Neural cell (in vitro differentiated cells): ENCODE measurements at regions not wholly inside any gene's neighbourhood (a gene's known extent, or its start where the extent isn't known, plus 50 kb on each side); places are given as distances from the start of the nearest gene placed in this dataset.

ENCODE experiments used
- H2AFZ ChIP-seq: fragments of 200-600, 300-800 bp; sonication (generic), shearing (Covaris generic); 2 replicates; pipeline ENCODE4 v1.6.0; 2014; ENCODE audit warnings: low read depth, mild to moderate bottlenecking, antibody characterized with exemption, low read length, moderate library complexity
- H3F3A ChIP-seq: fragments of 200-600 bp; shearing (Covaris generic); 2 replicates; pipeline ENCODE4 v1.6.1; 2016; ENCODE audit warnings: mild to moderate bottlenecking, moderate library complexity, mixed read lengths, antibody characterized with exemption, low read length; ENCODE audit not compliant: insufficient read depth, poor library complexity, severe bottlenecking
- H3K27ac ChIP-seq: fragments of 200-600, 300-800 bp; sonication (generic), shearing (Covaris generic); 2 replicates; pipeline ENCODE4 v1.5.1; 2014; ENCODE audit warnings: mild to moderate bottlenecking, low read length, moderate library complexity
- H3K27me3 ChIP-seq: fragments of 300-800, 200-600 bp; sonication (generic), shearing (Covaris generic); 2 replicates; pipeline ENCODE4 v1.6.0; 2014; ENCODE audit warnings: mild to moderate bottlenecking, low read depth, low read length, moderate library complexity; ENCODE audit not compliant: insufficient read depth
- H3K36me3 ChIP-seq: fragments of 300-800, 200-600 bp; sonication (generic), shearing (Covaris generic); 2 replicates; pipeline ENCODE4 v1.5.1; 2014; ENCODE audit warnings: mild to moderate bottlenecking, antibody characterized with exemption, low read length, moderate library complexity; ENCODE audit not compliant: insufficient read depth
- H3K4me2 ChIP-seq: fragments of 300-800, 200-600 bp; sonication (generic), shearing (Covaris generic); 2 replicates; pipeline ENCODE4 v1.6.0; 2014; ENCODE audit warnings: mild to moderate bottlenecking, low read length
- H3K4me3 ChIP-seq: fragments of 300-800, 200-600 bp; sonication (generic), shearing (Covaris generic); 2 replicates; pipeline ENCODE4 v1.5.1; 2014; ENCODE audit warnings: mild to moderate bottlenecking, low read length, moderate library complexity
- H3K79me2 ChIP-seq: fragments of 200-600 bp; shearing (Covaris generic); replicated peaks from 2 replicates; pipeline ENCODE4 v1.6.0; 2014; ENCODE audit warnings: mild to moderate bottlenecking, low read length, moderate library complexity; ENCODE audit not compliant: insufficient read depth
- H3K9ac ChIP-seq: fragments of 300-800, 200-600 bp; sonication (generic), shearing (Covaris generic); 2 replicates; pipeline ENCODE4 v1.6.1; 2016; ENCODE audit warnings: mild to moderate bottlenecking, low read length, mixed read lengths
- H3K9me2 ChIP-seq: fragments of 200-600 bp; shearing (Covaris generic); 2 replicates; pipeline ENCODE4 v1.6.1; 2016; ENCODE audit warnings: mild to moderate bottlenecking, low read length, mixed read lengths; ENCODE audit not compliant: insufficient read depth
- H3K9me3 ChIP-seq: fragments of 200-600, 300-800 bp; sonication (generic), shearing (Covaris generic); 2 replicates; pipeline ENCODE4 v1.6.1; 2016; ENCODE audit warnings: mild to moderate bottlenecking, mixed run types, low read length, moderate library complexity, mixed read lengths
- H4K20me1 ChIP-seq: fragments of 200-600 bp; shearing (Covaris generic); 2 replicates; pipeline ENCODE4 v1.6.1; 2016; ENCODE audit warnings: mild to moderate bottlenecking, mixed run types; ENCODE audit not compliant: insufficient read depth
- CTCF ChIP-seq: fragments of 450-650 bp; IDR thresholded peaks from 2 replicates; pipeline ENCODE4 v1.5.1; 2014; ENCODE audit warnings: antibody characterized with exemption, mild to moderate bottlenecking, moderate library complexity; ENCODE audit not compliant: poor library complexity, severe bottlenecking
- EP300 ChIP-seq: fragments of 450-650 bp; conservative IDR thresholded peaks from 2 replicates; pipeline ENCODE4 v1.6.1; 2014; ENCODE audit warnings: antibody characterized with exemption, mild to moderate bottlenecking, moderate library complexity; ENCODE audit not compliant: poor library complexity, severe bottlenecking
- EZH2 ChIP-seq: fragments of 200-600, 300-800 bp; shearing (Covaris generic), sonication (generic); IDR thresholded peaks from 2 replicates; pipeline ENCODE4 v1.6.1; 2014; ENCODE audit warnings: antibody characterized with exemption, low read length, borderline replicate concordance, mild to moderate bottlenecking; ENCODE audit not compliant: insufficient read depth, poor library complexity, severe bottlenecking
- MXI1 ChIP-seq: fragments of 450-650 bp; conservative IDR thresholded peaks from 2 replicates; pipeline ENCODE4 v1.6.1; 2014; ENCODE audit warnings: antibody characterized with exemption, mild to moderate bottlenecking; ENCODE audit not compliant: poor library complexity, severe bottlenecking
- POLR2AphosphoS5 ChIP-seq: IDR thresholded peaks from 2 replicates; pipeline ENCODE4 v1.6.1; 2012
- RAD21 ChIP-seq: fragments of 450-650 bp; conservative IDR thresholded peaks from 2 replicates; pipeline ENCODE4 v1.6.1; 2014; ENCODE audit warnings: antibody characterized with exemption, mild to moderate bottlenecking, moderate library complexity
- REST ChIP-seq: IDR thresholded peaks from 2 replicates; pipeline ENCODE4 v1.6.1; 2012; ENCODE audit warnings: borderline replicate concordance
- SMC3 ChIP-seq: fragments of 450-650 bp; conservative IDR thresholded peaks from 2 replicates; pipeline ENCODE4 v1.6.1; 2014; ENCODE audit warnings: antibody characterized with exemption, mild to moderate bottlenecking, moderate library complexity; ENCODE audit not compliant: poor library complexity
- TAF1 ChIP-seq: IDR thresholded peaks from 2 replicates; pipeline ENCODE4 v1.6.1; 2012; ENCODE audit warnings: low read depth

- no peak overlapping the region for H3K27ac ChIP-seq
- H3K36me3 ChIP-seq, result no peaks in the 10 kb centered on the region
- no peak overlapping the region for H3K9ac ChIP-seq
- H3K4me3 ChIP-seq, result no peak overlapping the region
- no peaks in the 10 kb centered on the region for H3K9me3 ChIP-seq
- H3K4me2 ChIP-seq, result no peak overlapping the region
- H3F3A ChIP-seq, result no peaks in the 10 kb centered on the region
- no peaks in the 10 kb centered on the region for H3K27me3 ChIP-seq
- no peak overlapping the region for H2AFZ ChIP-seq
- H3K9me2 ChIP-seq, result no peaks in the 10 kb centered on the region
- TF ChIP-seq TAF1, result no peak
- TF ChIP-seq RAD21, result no peak
- no peak for TF ChIP-seq MXI1
- no peak for TF ChIP-seq EP300
- TF ChIP-seq REST, result no peak
- TF ChIP-seq SMC3, result no peak
- no peak for TF ChIP-seq POLR2AphosphoS5
- no peak for TF ChIP-seq CTCF
- no peak for TF ChIP-seq EZH2
- H3K79me2 ChIP-seq, result no peaks in the 10 kb centered on the region
- no peaks in the 10 kb centered on the region for H4K20me1 ChIP-seq
Measured at GRCh38 chr2:185610301-185610700, 128.3 kb upstream of the FSIP2 start.

GRCh38 chr2:185618625-185619024 is 120.0 kb upstream of the FSIP2 start:
- H3K9ac ChIP-seq, result no peak overlapping the region
- H3K4me2 ChIP-seq, result no peak overlapping the region
- H3K79me2 ChIP-seq, result no peaks in the 10 kb centered on the region
- H4K20me1 ChIP-seq, result no peaks in the 10 kb centered on the region
- H3K4me3 ChIP-seq, result no peak overlapping the region
- H3K27me3 ChIP-seq, result no peaks in the 10 kb centered on the region
- H3K9me2 ChIP-seq, result no peaks in the 10 kb centered on the region
- no peaks in the 10 kb centered on the region for H3K9me3 ChIP-seq
- TF ChIP-seq CTCF (no peak), EZH2 (no peak), POLR2AphosphoS5 (no peak), TAF1 (no peak), RAD21 (no peak), REST (no peak), MXI1 (no peak), EP300 (no peak)
- H3F3A ChIP-seq, result no peaks in the 10 kb centered on the region
- no peaks in the 10 kb centered on the region for H3K36me3 ChIP-seq
- no peak overlapping the region for H3K27ac ChIP-seq
- H2AFZ ChIP-seq, result no peak overlapping the region
